Breast epithelium (tissue), 3 donors: ENCODE measurements at regions not wholly inside any gene's neighbourhood (a gene's known extent, or its start where the extent isn't known, plus 50 kb on each side); places are given as distances from the start of the nearest gene placed in this dataset.

Experiments
- CTCF ChIP-seq, 3 donors: fragments of 450-650 bp; IDR thresholded peaks; one replicate each; pipeline ENCODE4 v1.5.1; 2016 to 2017; ENCODE audit warnings: antibody characterized with exemption in 3 of 3, mild to moderate bottlenecking in 3 of 3, moderate library complexity in 3 of 3
- POLR2A ChIP-seq: fragments of 450-650 bp; IDR thresholded peaks from one replicate; pipeline ENCODE4 v1.6.1; 2016; ENCODE audit warnings: antibody characterized with exemption, mild to moderate bottlenecking, moderate library complexity
- POLR2AphosphoS5 ChIP-seq, 3 donors: sonication (generic); formaldehyde crosslinking; IDR thresholded peaks; one replicate each; pipeline ENCODE4 v1.6.1; 2017; ENCODE audit warnings: antibody characterized with exemption in 3 of 3

GRCh38 chr5:60521376-60522291 lies 178.3 kb downstream of the DEPDC1B start:
- TF ChIP-seq CTCF (IDR thresholded peaks at IDR 0.05) (no peak), POLR2A (no peak), POLR2AphosphoS5 (IDR thresholded peaks at IDR 0.05) (no peak)
